ENCODE measurements at regions not wholly inside any gene's neighbourhood (a gene's known extent, or its start where the extent isn't known, plus 50 kb on each side); places are given as distances from the start of the nearest gene placed in this dataset.
"Not testable (repeated sequence)": the region's sequence is repeated elsewhere in the genome, so short reads cannot be mapped to it uniquely, and the experiment has no call there.

DNA sequence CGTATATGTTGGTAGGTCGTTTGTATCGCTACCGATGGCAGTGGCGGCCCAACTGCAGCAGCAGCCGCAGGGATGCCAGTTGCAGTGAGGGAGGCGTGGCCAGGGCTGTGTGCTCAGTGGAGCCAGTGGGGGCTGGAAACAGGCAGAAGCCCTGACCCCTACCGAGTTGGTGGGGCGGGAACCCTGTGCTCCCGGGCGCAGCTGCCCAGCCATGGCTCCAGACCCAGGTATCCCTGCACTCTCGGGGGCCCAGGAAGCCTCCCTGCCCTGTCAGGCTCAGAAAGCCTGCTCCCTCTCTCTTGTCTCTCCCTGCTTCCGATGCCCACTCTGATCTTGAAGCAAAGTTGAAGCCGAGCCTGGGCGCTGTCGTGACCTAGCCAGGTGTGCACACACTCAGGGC lies 78.6 kb upstream of the ITGB1 start:
- DNase-seq (ENCODE audit: low read depth): no peak

DNA sequence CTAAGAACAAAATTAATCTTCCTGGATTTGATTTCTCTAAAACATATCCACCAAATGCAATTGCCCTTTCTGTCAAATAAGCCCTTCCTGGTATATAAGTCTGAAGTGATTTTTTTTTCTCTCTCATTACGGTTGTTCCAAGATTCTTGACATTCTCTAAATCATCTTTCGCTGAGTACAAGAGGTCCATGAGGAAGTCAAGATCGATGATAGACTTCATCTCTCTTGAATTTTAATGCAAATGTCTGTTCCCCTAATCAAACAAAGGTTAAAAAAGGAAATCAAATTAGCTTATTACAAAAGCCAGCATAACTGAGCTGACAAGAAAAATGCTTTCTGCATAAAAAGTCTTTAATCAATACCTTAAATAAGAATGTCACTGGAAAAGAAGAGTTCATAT lies 77.4 kb upstream of the ITGB1 start:
- no peak for DNase-seq (ENCODE audit: low read depth)

DNA sequence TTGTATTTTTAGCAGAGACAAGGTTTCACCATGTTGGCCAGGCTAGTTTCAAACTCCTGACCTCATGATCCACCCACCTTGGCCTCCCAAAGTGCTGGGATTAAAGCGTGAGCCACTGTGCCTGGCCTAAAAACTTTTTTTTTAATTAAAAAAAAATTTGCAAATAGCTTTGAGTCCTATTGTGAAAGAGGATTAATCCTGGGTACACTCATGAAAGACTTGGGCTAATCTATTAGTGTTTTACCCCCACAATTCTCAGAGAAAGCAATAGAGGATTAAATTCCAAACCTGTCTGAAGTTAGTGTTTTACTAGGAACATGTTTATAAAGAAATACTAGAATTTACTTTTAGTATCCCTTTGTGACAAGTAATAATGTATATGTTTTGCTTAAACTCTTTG lies 76.9 kb upstream of the ITGB1 start:
- DNase-seq (ENCODE audit: low read depth): no peak

DNA sequence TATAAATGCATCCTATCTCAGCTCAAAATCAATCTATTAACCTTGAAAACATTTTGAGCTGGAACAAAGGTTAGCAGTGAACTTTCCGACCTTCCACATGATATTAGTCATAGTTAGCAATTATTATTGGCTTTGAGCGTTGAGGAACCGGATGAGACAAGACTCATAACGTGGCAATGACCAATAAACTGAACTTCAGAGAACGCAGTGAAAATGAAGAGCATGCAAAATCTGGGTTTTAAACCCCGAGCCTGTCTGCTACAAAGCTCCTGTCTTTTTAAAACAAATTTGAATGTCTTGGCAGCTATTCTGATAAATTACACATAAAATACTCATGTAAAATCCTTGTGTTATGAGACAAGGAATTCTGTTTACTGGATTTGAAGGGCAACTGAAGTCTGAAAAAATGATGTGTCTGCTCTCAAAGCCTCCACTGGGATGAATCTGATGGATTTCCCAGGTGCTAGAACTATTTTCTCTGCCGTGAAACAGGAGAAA lies 74.7 kb upstream of the ITGB1 start:
- no peak for DNase-seq (ENCODE audit: low read depth)

DNA sequence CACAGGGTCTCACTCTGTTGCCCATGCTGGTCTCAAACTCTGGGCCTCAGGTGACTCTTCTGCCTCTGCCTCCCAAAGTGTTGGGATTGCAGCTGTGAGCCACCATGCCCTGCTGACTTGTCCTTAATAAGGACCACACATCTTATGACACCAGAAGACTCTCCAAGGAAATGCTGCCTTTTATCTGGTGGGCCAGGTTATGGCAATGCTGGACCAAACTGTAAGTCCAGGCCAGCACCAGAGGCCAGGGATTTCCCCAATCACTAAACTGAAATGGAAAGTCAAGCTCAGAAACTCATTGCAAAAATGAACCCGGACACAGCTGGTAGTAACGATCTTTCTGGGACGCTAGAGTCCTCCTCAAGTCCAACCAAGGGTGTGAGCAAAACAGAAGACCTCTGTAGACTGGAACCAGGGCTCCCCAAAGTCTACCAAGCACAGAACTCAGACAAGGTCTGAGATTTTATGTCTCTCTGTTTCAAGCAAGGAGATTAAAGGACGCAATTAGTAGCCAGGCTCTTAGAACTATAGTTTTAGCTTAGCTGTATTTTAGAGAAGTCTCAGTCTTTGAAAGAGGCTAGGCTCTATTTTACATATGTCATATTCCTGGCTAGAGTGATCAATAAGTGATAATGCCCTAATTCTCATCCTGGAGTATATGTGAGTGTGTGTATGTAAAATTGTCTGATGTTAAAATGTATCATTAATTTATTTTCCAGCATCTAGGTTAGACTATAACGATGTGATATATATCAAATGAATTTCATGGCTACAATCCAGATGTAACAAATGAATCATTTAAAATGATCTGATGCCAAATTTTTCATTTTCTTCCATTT lies 74.0 kb upstream of the ITGB1 start:
- no peak for DNase-seq (ENCODE audit: low read depth)

DNA sequence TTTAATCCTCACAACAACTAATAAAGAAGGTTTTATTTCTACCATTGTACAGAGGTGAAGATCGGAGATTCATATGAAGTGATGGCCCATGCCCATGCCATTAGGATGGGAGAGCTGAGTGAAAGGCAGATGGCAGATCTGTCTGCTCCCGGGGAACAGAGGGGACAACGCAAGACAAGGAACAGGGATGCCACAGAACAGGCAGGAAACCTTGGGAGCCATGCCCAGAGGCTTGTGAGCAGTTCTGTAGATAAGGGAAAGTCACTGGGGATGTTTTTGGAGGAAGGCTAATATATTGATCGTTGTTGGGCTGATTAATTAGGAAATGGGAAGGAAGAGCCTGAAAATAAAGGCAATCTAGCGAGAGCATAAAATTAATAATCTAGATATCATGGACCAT lies 73.1 kb upstream of the ITGB1 start:
- DNase-seq (ENCODE audit: low read depth): no peak

DNA sequence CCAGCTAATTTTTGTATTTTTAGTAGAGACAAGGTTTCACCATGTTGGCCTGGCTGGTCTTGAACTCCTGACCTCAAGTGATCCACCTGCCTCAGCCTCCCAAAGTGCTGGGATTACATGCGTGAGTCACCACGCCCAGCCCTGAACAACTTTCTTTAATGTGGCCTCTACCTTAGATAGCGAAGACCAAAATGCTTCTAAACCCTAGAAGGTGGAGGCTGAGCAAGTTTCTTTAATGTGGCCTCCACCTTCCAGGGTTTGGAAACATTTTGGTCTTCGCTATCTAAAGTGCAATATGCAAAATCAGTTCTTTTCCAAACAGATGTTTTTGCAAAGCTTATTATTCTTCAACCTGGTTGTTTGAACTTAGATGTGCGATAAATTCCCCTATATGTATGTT lies 70.5 kb upstream of the ITGB1 start:
- DNase-seq (ENCODE audit: low read depth): not testable (repeated sequence)

DNA sequence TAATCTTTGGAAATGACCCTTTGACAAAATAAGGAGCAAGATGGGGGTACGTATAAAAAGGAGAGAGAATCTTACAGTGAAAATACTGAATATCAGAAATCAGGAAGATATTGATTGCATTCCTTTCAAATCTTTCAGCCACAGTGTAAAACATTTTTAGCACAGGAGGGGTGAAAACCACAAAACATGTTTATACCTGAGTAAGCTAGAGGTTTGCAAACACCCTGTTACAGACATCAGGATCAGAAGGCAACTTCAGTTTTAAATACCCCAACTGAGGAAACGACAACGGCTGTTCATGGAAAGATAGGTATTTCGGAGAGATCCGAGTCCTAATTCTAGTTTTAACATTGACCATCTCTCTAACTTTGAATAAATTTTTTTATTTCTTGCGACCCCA lies 69.1 kb upstream of the ITGB1 start:
- DNase-seq (ENCODE audit: low read depth): no peak

DNA sequence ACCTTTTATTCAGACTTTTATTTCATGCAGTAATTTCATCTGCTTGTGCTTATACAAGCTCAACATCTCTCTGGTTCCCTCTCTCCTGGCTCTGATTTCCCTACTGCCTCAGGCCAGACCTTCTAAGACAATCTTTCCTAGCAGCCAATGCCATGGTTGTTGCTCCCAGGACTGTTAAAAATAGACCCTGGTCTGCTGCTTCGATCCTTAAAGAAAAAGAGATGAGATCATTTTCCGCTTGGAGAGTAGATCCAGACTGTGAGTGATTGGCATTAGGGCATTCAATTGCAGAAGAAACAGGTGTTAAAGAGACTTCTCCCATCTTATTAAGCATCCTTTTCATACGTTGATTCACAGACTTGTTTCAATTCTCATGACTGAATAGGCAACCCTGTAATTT lies 68.4 kb upstream of the ITGB1 start:
- DNase-seq (ENCODE audit: low read depth): no peak

DNA sequence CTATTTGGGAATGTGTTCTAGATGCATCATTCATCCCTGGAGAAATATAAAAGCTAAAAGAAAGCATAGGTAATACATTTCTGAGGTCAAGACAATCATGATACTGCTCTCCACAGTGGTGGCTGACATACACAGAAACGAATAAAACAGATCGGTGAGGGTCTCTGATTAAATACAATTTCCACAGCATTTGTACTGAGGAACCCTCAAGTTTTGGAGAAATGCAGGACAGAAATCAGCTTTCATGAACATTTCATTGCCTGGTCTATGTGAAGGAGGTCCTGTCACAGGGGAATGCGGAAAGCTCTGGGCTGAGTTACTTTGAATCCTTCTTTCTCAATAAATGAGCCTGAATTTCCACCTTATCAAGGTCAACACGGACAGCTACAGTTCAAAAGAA lies 67.9 kb upstream of the ITGB1 start:
- no peak for DNase-seq (ENCODE audit: low read depth)

DNA sequence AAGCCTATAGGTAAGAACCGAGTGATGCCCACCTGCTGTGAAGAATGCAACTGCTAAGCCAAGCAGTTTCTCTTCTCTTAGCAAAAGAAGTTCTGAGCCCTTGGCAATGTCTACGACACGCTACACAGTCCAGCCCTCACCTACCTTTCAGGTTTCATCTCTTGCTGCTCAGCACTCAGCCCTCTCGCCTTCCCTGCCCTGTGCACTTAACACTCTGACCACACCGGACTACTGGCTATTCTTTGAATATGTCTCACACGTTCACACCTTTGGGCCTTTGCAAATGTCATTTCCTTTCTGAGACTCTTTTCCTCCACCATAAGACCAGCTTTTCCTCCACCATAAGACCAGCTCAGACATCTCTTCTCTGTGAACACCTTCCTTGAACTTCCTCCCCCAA lies 67.0 kb upstream of the ITGB1 start:
- DNase-seq (ENCODE audit: low read depth): no peak

DNA sequence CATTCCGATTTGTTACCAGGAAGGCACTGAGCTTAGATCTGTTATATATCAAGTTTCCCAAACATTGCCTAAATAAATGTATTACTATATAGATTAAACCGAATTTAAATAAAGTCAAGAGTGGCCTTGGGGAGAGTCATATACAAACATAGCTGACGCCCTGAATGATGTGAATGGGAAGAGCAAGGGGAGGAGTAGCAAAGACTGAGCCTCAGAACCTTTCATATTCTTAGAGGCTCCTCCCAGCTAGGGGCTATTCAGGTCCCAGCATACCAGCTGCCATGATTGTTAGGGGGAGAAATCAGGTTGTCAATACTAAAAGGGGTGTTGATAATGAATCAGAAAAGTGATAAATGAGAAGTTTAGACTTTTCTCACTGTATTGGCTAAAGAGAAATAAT lies 64.7 kb upstream of the ITGB1 start:
- no peak for DNase-seq (ENCODE audit: low read depth)

DNA sequence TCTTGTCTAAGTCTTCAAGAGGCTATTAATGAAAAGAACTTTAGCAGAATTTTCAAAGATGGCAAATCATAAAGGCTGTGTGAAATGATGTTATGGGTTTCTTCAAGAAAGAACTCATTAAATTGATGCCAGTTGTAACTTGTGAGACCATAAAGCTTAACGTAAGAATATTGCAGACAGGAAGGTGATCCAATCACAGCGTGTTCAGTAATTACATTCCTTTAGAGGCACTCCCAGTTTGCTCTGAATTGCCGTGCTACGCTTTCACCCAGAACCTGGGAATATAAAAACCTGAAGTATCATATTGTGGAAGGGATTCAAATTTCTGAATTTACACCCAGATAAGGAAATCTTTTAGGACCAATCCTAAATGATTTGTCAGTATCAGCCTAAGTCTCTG lies 64.1 kb upstream of the ITGB1 start:
- no peak for DNase-seq (ENCODE audit: low read depth)

DNA sequence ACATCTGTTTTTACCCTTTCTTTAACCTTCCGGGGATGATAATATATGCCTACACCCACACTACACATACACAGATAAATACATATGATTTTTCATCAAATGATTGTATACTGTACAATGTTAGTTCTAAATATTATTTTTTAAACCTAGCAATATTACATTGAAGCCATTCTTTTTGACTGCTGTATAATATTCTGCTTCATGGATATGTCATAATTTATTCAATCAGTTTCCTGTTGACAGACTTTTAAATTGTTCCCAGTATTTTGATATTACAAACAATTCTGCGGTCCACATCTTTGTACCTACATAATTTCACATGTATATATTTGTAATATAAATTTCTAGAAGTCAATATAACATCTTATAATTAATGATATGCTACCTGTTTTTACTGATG lies 59.0 kb upstream of the ITGB1 start:
- no peak for DNase-seq (ENCODE audit: low read depth)

DNA sequence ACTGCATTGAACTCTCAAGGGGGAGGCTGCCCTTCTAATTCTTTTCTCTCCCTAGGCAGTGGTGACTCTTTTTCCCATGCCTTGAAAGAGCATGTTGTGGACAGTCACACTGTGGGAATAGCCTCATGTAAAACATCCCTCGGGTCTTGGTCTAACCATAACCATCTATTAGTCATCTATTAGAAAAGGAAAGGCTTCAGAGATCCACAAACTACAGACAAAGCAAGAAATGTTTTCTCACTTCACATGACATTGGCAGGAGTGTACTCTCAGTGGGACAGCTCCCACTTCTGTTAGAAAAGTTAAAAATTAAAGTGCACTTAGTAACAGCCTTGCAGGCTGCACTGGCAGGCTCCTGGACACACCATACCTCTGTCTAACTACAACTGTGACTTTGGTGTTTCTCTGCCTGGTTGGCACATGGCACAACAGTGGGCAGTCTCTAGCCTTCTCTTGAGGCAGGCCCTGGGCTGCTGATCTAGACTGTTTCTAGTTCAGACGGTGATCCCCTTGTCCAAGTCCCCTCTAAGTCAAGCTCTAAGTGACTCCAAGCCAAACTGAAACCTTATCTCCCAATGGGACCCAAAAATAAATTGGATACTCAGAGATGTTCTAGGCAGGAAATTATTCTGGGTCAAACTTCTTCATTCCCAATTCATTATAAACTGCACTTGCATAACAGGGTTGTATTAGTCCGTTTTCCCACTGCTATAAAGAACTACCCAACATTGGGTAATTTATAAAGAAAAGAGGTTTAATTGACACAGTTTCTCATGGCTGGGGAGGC lies 57.9 kb upstream of the ITGB1 start:
- DNase-seq (ENCODE audit: low read depth): no peak

DNA sequence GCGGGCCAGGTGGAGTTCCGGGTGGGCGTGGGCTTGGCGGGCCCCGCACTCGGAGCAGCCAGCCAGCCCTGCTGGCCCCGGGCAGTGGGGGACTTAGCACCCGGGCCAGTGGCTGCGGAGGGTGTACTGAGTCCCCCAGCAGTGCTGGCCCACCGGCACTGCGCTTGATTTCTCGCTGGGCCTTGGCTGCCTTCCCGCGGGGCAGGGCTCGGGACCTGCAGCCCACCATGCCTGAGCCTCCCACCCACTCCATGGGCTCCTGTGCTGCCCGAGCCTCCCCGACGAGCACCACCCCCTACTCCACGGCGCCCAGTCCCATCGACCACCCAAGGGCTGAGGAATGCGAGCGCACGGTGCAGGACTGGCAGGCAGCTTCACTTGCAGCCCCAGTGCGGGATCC lies 55.3 kb upstream of the ITGB1 start:
- DNase-seq (ENCODE audit: low read depth): not testable (repeated sequence)

DNA sequence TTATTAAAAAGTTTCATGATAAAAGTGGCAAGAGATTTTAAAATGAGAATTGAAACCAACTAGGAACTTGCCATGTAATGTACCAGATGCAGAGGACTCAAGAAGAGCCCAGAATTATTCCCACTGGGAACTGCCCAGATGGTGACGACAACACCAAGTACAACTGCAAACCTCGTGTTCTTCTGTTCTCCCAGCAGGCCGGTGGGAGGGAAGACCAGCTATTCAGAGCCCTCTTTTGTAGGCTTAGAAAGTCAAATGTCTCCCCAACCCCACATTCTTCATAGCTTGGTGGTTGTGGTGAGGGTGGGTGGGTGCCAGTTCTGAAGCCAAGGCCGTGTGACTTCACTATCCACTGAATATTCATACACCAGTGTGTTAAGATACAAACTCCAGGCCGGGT lies 54.3 kb upstream of the ITGB1 start:
- DNase-seq (ENCODE audit: low read depth): no peak

DNA sequence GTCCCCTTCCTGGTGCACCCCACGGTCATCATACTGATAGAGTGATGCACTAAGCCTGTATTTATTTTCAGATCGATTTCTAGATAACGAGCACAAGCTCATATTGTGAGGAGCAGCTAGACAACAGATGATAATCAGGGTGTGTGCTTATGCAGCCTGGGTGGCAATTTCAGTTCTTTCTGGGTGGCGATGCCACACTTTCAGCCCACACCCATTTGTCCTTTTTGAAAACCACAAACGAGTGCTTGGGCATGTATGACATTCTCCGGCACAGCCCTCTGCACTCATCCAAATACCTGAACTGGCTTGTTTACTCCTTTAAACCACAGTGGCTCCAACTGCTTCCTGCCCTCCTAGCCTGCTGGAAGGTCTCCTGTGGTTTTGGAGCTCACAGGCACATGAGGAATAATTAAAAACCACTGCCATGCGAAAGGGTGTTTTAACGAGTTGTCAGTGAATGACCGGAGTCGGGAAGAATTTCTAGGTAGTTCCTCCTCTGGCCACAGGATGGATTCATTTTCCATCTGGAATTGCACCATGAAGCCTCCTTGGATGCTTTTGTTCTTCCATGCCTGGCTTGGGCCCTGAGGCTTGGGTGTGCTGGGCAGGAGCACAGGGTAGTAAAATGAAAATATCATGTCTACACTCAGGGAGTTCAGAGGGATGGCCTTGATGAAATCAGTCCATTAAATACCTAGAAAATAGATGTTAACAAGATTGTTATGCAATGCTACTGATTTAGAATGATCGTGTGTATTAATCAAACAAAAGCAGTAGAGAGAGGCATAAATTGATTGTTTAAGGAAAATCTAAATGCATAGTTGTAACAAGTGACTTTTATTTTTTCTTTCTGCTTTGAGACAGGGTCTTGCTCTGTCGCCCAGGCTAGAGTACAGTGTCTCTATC lies 52.4 kb upstream of the ITGB1 start:
- DNase-seq (ENCODE audit: low read depth): no peak

DNA sequence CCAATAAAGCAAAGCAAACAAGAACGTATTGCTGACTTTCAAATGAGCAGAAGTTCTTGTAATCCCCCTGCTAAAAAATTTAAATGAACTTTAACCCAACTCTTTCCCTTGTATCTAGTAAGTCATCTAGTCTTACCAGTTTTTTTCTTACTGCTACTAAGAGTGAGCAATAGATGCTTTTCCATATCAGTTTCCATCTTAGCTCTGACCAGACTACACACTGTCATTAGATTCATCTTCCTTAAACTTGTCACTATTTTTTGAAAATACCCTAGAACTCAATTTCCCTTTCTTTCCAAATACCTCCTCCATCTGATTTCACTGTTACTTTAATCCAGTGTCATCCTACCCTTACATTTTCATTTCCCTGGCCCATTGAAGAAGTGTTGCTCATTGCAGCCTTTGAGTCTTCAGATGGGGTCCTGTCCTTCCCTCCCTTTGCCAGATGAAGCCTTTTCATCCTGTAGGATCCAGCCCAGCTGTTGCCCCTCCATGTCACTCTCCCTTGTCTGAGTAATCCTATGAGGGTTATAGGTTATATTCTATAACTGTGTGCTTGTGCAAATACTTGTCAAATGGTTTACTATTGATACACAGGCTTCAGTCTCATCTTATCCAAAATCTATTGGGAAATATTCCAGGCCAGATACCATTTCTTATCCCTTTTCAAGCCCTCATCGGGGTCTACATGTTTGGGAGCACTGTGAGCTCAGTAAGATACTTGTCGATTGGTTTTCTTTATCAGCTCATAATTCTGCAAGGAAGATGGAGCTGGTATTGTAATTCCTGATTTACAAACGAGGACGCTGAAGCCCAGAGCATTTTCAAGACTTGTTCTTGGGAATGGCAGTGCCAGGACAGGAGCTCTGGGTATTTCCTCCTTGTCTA lies 51.5 kb upstream of the ITGB1 start:
- DNase-seq (ENCODE audit: low read depth): no peak

DNA sequence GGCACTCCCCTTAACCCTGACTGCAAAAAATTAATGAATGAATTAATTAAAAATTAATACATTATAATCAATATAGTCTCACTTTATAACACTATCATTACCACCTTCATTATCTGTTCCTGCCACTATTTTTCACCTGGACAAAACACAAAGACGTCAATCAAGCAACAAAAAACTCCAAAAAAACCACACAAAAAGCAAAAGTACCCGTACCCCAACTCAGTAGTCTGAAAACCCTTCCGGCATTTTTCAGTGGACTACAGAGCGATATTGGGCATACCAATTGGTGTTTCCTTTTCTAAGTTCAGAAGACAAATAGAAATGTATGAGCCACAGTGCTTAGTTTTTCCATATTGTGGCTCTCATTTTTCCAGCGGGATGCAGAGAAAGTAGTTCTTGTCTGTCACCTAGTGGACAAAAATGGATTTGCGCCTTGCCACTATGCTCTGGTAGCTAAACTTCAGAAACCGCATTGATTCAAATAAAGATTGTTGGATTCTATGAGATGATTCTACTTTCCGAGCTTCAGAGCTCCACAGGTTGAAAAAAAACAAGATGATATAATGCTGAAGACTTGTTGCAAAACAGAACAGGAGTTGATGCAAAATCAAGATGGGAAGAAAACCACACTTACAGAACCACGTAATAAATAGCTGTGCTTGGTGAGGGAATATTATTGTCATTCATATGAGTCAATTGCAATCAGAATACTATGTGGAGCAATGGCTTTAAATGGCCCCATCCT lies 50.6 kb upstream of the ITGB1 start:
- peak; percentile 60 for DNase-seq (ENCODE audit: low read depth)
